Immature natural killer cell (primary cell): ENCODE measurements at regions not wholly inside any gene's neighbourhood (a gene's known extent, or its start where the extent isn't known, plus 50 kb on each side); places are given as distances from the start of the nearest gene placed in this dataset.

Source experiments
- DNase-seq, 3 donors: peaks; one replicate each; pipeline ENCODE4 v3.0.0; 2022; ENCODE audit warnings: mixed read lengths in 1 of 3
- H3K27ac Mint-ChIP-seq, 6 donors: one replicate each; pipeline ENCODE4 v1.8.0; 2020; ENCODE audit warnings: mixed read lengths in 6 of 6, mild to moderate bottlenecking in 5 of 6, inconsistent platforms in 4 of 6, moderate library complexity in 3 of 6
- H3K27me3 Mint-ChIP-seq, 3 donors: one replicate each; pipeline ENCODE4 v1.8.0; 2020 to 2021; ENCODE audit warnings: low read depth in 3 of 3, mild to moderate bottlenecking in 3 of 3, mixed read lengths in 3 of 3, moderate library complexity in 3 of 3, inconsistent platforms in 1 of 3
- H3K36me3 Mint-ChIP-seq, 3 donors: one replicate each; pipeline ENCODE4 v1.8.0; 2020; ENCODE audit warnings: mixed read lengths in 3 of 3, inconsistent platforms in 2 of 3, mild to moderate bottlenecking in 2 of 3
- H3K4me1 Mint-ChIP-seq, 2 donors: one replicate each; pipeline ENCODE4 v1.8.0; 2020; ENCODE audit warnings: inconsistent platforms in 2 of 2, mild to moderate bottlenecking in 2 of 2, mixed read lengths in 2 of 2, moderate library complexity in 1 of 2
- H3K4me3 Mint-ChIP-seq, 5 donors: one replicate each; pipeline ENCODE4 v1.8.0; 2020; ENCODE audit warnings: mild to moderate bottlenecking in 5 of 5, mixed read lengths in 5 of 5, inconsistent platforms in 3 of 5, moderate library complexity in 3 of 5
- H3K9me3 Mint-ChIP-seq, 6 donors: one replicate each; pipeline ENCODE4 v1.8.0; 2020; ENCODE audit warnings: mild to moderate bottlenecking in 6 of 6, mixed read lengths in 6 of 6, inconsistent platforms in 4 of 6, moderate library complexity in 3 of 6

GRCh38 chr17:77862890-77863813 lies 95.4 kb upstream of the TNRC6C start:
- Mint-ChIP-seq H3K36me3 (peaks cover 0 to 4% (median 0%) of the 10 kb centered on the region in 3 donors), H3K4me3 (peak overlapping the region; percentile 90 to 94 (median 92)), H3K4me1 (peaks cover 61 to 73% of the 10 kb centered on the region in 2 donors), H3K27me3 (peaks cover 1 to 9% (median 3%) of the 10 kb centered on the region in 3 donors), H3K27ac (peak overlapping the region; percentile 86 to 97 (median 96)), H3K9me3 (no peaks in the 10 kb centered on the region)
- DNase-seq = no peak

GRCh38 chr17:77863814-77864161 lies 94.7 kb upstream of the TNRC6C start:
- Mint-ChIP-seq H3K27me3 (peaks cover 0 to 6% (median 1%) of the 10 kb centered on the region in 3 donors), H3K36me3 (peaks cover 0 to 4% (median 0%) of the 10 kb centered on the region in 3 donors), H3K4me1 (peaks cover 67 to 80% of the 10 kb centered on the region in 2 donors), H3K4me3 (peak overlapping the region; percentile 90 to 94 (median 92)), H3K9me3 (no peaks in the 10 kb centered on the region), H3K27ac (peak overlapping the region; percentile 86 to 97 (median 96))
- peak; percentile 83 to 86 (median 84) for DNase-seq

- peaks cover 0 to 4% (median 0%) of the 10 kb centered on the region in 3 donors for H3K36me3 Mint-ChIP-seq
- H3K9me3 Mint-ChIP-seq = no peaks in the 10 kb centered on the region
- H3K27ac Mint-ChIP-seq = peak overlapping the region; percentile 86 to 97 (median 96)
- H3K4me3 Mint-ChIP-seq = peak overlapping the region; percentile 90 to 94 (median 92)
- H3K4me1 Mint-ChIP-seq = peaks cover 74 to 86% of the 10 kb centered on the region in 2 donors
- peak; percentile 47 to 52 (median 47) for DNase-seq
- H3K27me3 Mint-ChIP-seq = peaks cover 0 to 6% (median 4%) of the 10 kb centered on the region in 3 donors
These were observed 94.0 kb upstream of the TNRC6C start for GRCh38 chr17:77864234-77865111.

- H3K4me1 Mint-ChIP-seq = peaks cover 81 to 93% of the 10 kb centered on the region in 2 donors
These were observed 93.3 kb upstream of the TNRC6C start for GRCh38 chr17:77865112-77865611.

GRCh38 chr17:77865716-77866115 lies 92.8 kb upstream of the TNRC6C start:
- Mint-ChIP-seq H3K9me3 (no peaks in the 10 kb centered on the region), H3K4me3 (peak overlapping the region in 4 of 5 donors; percentile 23 to 94 (median 68)), H3K36me3 (peaks cover 0 to 4% (median 0%) of the 10 kb centered on the region in 3 donors), H3K4me1 (peaks cover 81 to 93% of the 10 kb centered on the region in 2 donors), H3K27ac (peak overlapping the region; percentile 21 to 96 (median 59)), H3K27me3 (peaks cover 0 to 5% (median 3%) of the 10 kb centered on the region in 3 donors)
- no peak for DNase-seq

More at GRCh38 chr17:77865112-77865611, 93.3 kb upstream of the TNRC6C start:
- Mint-ChIP-seq H3K4me3 (peak overlapping the region; percentile 90 to 94 (median 92)), H3K9me3 (no peaks in the 10 kb centered on the region), H3K27me3 (peaks cover 0 to 6% (median 5%) of the 10 kb centered on the region in 3 donors), H3K27ac (peak overlapping the region; percentile 86 to 97 (median 96)), H3K36me3 (peaks cover 0 to 4% (median 0%) of the 10 kb centered on the region in 3 donors)
- DNase-seq = no peak

GRCh38 chr17:77867308-77867781 lies 91.2 kb upstream of the TNRC6C start:
- Mint-ChIP-seq H3K4me3 (peak overlapping the region in 2 of 5 donors; percentile 32 to 38), H3K27ac (peak overlapping the region; percentile 30 to 80 (median 74)), H3K4me1 (peaks cover 86 to 91% of the 10 kb centered on the region in 2 donors), H3K27me3 (peaks cover 2 to 5% (median 2%) of the 10 kb centered on the region in 3 donors), H3K9me3 (no peaks in the 10 kb centered on the region), H3K36me3 (no peaks in the 10 kb centered on the region)
- no peak for DNase-seq

- Mint-ChIP-seq H3K4me1 (peaks cover 86 to 91% of the 10 kb centered on the region in 2 donors), H3K4me3 (peak overlapping the region in 3 of 5 donors; percentile 13 to 47 (median 42)), H3K27me3 (peaks cover 2 to 6% (median 2%) of the 10 kb centered on the region in 3 donors), H3K27ac (peak overlapping the region; percentile 35 to 92 (median 72)), H3K36me3 (peaks cover 0 to 4% (median 0%) of the 10 kb centered on the region in 3 donors), H3K9me3 (no peaks in the 10 kb centered on the region)
- no peak for DNase-seq
These were observed 90.4 kb upstream of the TNRC6C start for GRCh38 chr17:77867976-77868713.

GRCh38 chr17:77869041-77869599 lies 89.4 kb upstream of the TNRC6C start:
- no peak for DNase-seq
- peaks cover 2 to 6% (median 2%) of the 10 kb centered on the region in 3 donors for H3K27me3 Mint-ChIP-seq
- H3K4me1 Mint-ChIP-seq = peaks cover 85 to 91% of the 10 kb centered on the region in 2 donors
- H3K9me3 Mint-ChIP-seq = no peaks in the 10 kb centered on the region
- H3K36me3 Mint-ChIP-seq = peaks cover 0 to 4% (median 0%) of the 10 kb centered on the region in 3 donors
- H3K4me3 Mint-ChIP-seq = peak overlapping the region; percentile 67 to 80 (median 75)
- H3K27ac Mint-ChIP-seq = peak overlapping the region; percentile 81 to 92 (median 88)

- Mint-ChIP-seq H3K27me3 (peaks cover 2 to 6% (median 2%) of the 10 kb centered on the region in 3 donors), H3K4me3 (peak overlapping the region; percentile 67 to 80 (median 75)), H3K36me3 (peaks cover 0 to 4% (median 0%) of the 10 kb centered on the region in 3 donors), H3K27ac (peak overlapping the region; percentile 81 to 92 (median 88)), H3K4me1 (peaks cover 80 to 91% of the 10 kb centered on the region in 2 donors), H3K9me3 (no peaks in the 10 kb centered on the region)
- DNase-seq = peak; percentile 57 to 68 (median 63)
These were observed 88.8 kb upstream of the TNRC6C start for GRCh38 chr17:77869665-77870132.

GRCh38 chr17:77872199-77872598 lies 86.3 kb upstream of the TNRC6C start:
- peak overlapping the region; percentile 51 to 74 (median 65) for H3K4me3 Mint-ChIP-seq
- peaks cover 70 to 89% of the 10 kb centered on the region in 2 donors for H3K4me1 Mint-ChIP-seq
- peaks cover 0 to 10% (median 3%) of the 10 kb centered on the region in 6 donors for H3K9me3 Mint-ChIP-seq
- peaks cover 6% of the 10 kb centered on the region in 3 donors for H3K27me3 Mint-ChIP-seq
- peak overlapping the region; percentile 50 to 88 (median 70) for H3K27ac Mint-ChIP-seq
- peaks cover 8 to 11% (median 10%) of the 10 kb centered on the region in 3 donors for H3K36me3 Mint-ChIP-seq
- DNase-seq = peak; percentile 42 to 56 (median 43)

- DNase-seq = no peak
- peak overlapping the region; percentile 51 to 75 (median 65) for H3K4me3 Mint-ChIP-seq
- peaks cover 0 to 10% (median 3%) of the 10 kb centered on the region in 6 donors for H3K9me3 Mint-ChIP-seq
- H3K27me3 Mint-ChIP-seq = peaks cover 6% of the 10 kb centered on the region in 3 donors
- peaks cover 67 to 89% of the 10 kb centered on the region in 2 donors for H3K4me1 Mint-ChIP-seq
- peak overlapping the region; percentile 50 to 88 (median 82) for H3K27ac Mint-ChIP-seq
- H3K36me3 Mint-ChIP-seq = peaks cover 8 to 11% (median 10%) of the 10 kb centered on the region in 3 donors
These were observed 85.6 kb upstream of the TNRC6C start for GRCh38 chr17:77872714-77873499.
